H1 (cell line): ENCODE measurements at regions not wholly inside any gene's neighbourhood (a gene's known extent, or its start where the extent isn't known, plus 50 kb on each side); places are given as distances from the start of the nearest gene placed in this dataset.

ENCODE experiments used
- CTCF ChIA-PET: fragments of 300-600 bp; sonication (Branson Sonifier 250); formaldehyde crosslinking; loops from one replicate; lab custom pipeline; 2021; ENCODE audit not compliant: partially characterized antibody; lab: Charles Lee
- POLR2A ChIA-PET: fragments of 300-600 bp; sonication (Branson Sonifier 250); formaldehyde crosslinking; loops from one replicate; lab custom pipeline; 2021; ENCODE audit warnings: inconsistent platforms; ENCODE audit not compliant: partially characterized antibody; lab: Charles Lee
- DNase-seq, 2 experiments: peaks; one replicate each; pipeline versions ENCODE4 v3.0.0 to v3.0.0-alpha.2; 2010 to 2022; ENCODE audit warnings: low spot score in 2 of 2, low read depth in 1 of 2, mixed read lengths in 1 of 2
- FAIRE-seq: peaks from 2 replicates; lab custom pipeline; 2011; peaks lifted over from hg19 to GRCh38; lab: Jason Lieb, UNC
- H2AFZ ChIP-seq: 2 replicates; pipeline ENCODE4 v1.8.1; 2012; ENCODE audit warnings: low read length, inconsistent platforms
- H2AK5ac ChIP-seq: 2 replicates; pipeline ENCODE4 v1.6.1; 2013; ENCODE audit warnings: low read depth, low read length
- H2BK120ac ChIP-seq: replicated peaks from 2 replicates; pipeline ENCODE3; 2013; ENCODE audit warnings: low read depth, low read length, inconsistent platforms
- H2BK12ac ChIP-seq: 2 replicates; pipeline ENCODE4 v1.6.1; 2013; ENCODE audit warnings: low read depth, low read length
- H2BK15ac ChIP-seq: 2 replicates; pipeline ENCODE4 v1.6.1; 2013; ENCODE audit warnings: low read length
- H2BK20ac ChIP-seq: 2 replicates; pipeline ENCODE4 v1.6.1; 2013; ENCODE audit warnings: low read length
- H2BK5ac ChIP-seq: 2 replicates; pipeline ENCODE4 v1.6.1; 2013; ENCODE audit warnings: low read depth, low read length
- H3K14ac ChIP-seq: 2 replicates; pipeline ENCODE4 v1.6.1; 2013; ENCODE audit warnings: inconsistent platforms; ENCODE audit not compliant: insufficient read length
- H3K18ac ChIP-seq: 2 replicates; pipeline ENCODE4 v1.6.1; 2013; ENCODE audit warnings: low read length; ENCODE audit errors: extremely low read depth
- H3K23ac ChIP-seq: 2 replicates; pipeline ENCODE4 v1.6.1; 2013; ENCODE audit warnings: inconsistent platforms; ENCODE audit not compliant: insufficient read length
- H3K23me2 ChIP-seq: 2 replicates; pipeline ENCODE4 v1.6.1; 2013; ENCODE audit warnings: low read depth, low read length
- H3K27ac ChIP-seq: 2 replicates; pipeline ENCODE4 v1.6.1; 2011; ENCODE audit warnings: low read depth, low read length, inconsistent platforms
- H3K27me3 ChIP-seq, 4 experiments: replicated peaks in 1 of 4; 1 replicate in 1 of 4; 2 replicates in 3 of 4; pipeline versions ENCODE4 v1.6.1 to v1.8.1; 2011 to 2013; ENCODE audit warnings: low read length in 3 of 4, mild to moderate bottlenecking in 3 of 4, inconsistent platforms in 2 of 4, mixed read lengths in 2 of 4, moderate library complexity in 1 of 4; ENCODE audit not compliant: control insufficient read depth in 3 of 4, insufficient read depth in 3 of 4; ENCODE audit errors: extremely low read depth in 1 of 4
- H3K36me3 ChIP-seq, 4 experiments: 2 replicates each; pipeline versions ENCODE4 v1.6.1 to v1.8.1; 2011 to 2013; ENCODE audit warnings: mild to moderate bottlenecking in 4 of 4, low read length in 3 of 4, moderate library complexity in 2 of 4, control low read depth in 1 of 4, inconsistent platforms in 1 of 4; ENCODE audit not compliant: insufficient read depth in 4 of 4, control insufficient read depth in 2 of 4
- H3K4ac ChIP-seq: replicated peaks from 2 replicates; pipeline ENCODE3; 2013; ENCODE audit warnings: low read length, low read depth, mixed read lengths, inconsistent platforms; ENCODE audit not compliant: insufficient read length
- H3K4me1 ChIP-seq, 4 experiments: replicated peaks in 1 of 4; 1 replicate in 1 of 4; 2 replicates in 3 of 4; pipeline versions ENCODE4 v1.6.1 to v1.8.1; 2011 to 2013; ENCODE audit warnings: low read length in 3 of 4, inconsistent platforms in 2 of 4, mixed read lengths in 1 of 4; ENCODE audit not compliant: insufficient read depth in 4 of 4, control insufficient read depth in 3 of 4
- H3K4me2 ChIP-seq, 2 experiments: 2 replicates each; pipeline versions ENCODE4 v1.6.1 to v1.8.1; 2011 to 2013; ENCODE audit warnings: low read depth in 2 of 2, low read length in 2 of 2, control low read depth in 1 of 2, inconsistent platforms in 1 of 2, mild to moderate bottlenecking in 1 of 2; ENCODE audit not compliant: insufficient read depth in 1 of 2
- H3K4me3 ChIP-seq, 4 experiments: fragments of 200-600, 300-600 bp in 1 of 4; sonication (generic), shearing (Covaris generic), sonication (Bioruptor Twin) in 1 of 4; 2 replicates each; pipeline versions ENCODE4 v1.5.1 to v1.8.1; 2011 to 2016; ENCODE audit warnings: low read length in 4 of 4, low read depth in 3 of 4, control low read depth in 2 of 4, inconsistent platforms in 2 of 4, mild to moderate bottlenecking in 2 of 4, mixed read lengths in 1 of 4, moderate library complexity in 1 of 4; ENCODE audit not compliant: insufficient read depth in 2 of 4; ENCODE audit errors: extremely low read depth in 1 of 4
- H3K56ac ChIP-seq: replicated peaks from 2 replicates; pipeline ENCODE3; 2013; ENCODE audit warnings: low read depth, mild to moderate bottlenecking, mixed read lengths, low read length, inconsistent platforms; ENCODE audit not compliant: insufficient read length
- H3K79me1 ChIP-seq: 2 replicates; pipeline ENCODE4 v1.6.1; 2013; ENCODE audit warnings: low read depth, low read length, control low read depth
- H3K79me2 ChIP-seq, 2 experiments: 2 replicates each; pipeline versions ENCODE4 v1.6.1 to v1.8.1; 2012 to 2013; ENCODE audit warnings: low read length in 2 of 2, mild to moderate bottlenecking in 2 of 2, inconsistent platforms in 1 of 2; ENCODE audit not compliant: insufficient read depth in 2 of 2, control insufficient read depth in 1 of 2
- H3K9ac ChIP-seq, 4 experiments: replicated peaks in 1 of 4; 1 replicate in 1 of 4; 2 replicates in 3 of 4; pipeline versions ENCODE4 v1.6.1 to v1.8.1; 2011 to 2013; ENCODE audit warnings: low read depth in 3 of 4, low read length in 3 of 4, control low read depth in 2 of 4, mild to moderate bottlenecking in 2 of 4, moderate library complexity in 2 of 4, inconsistent platforms in 1 of 4; ENCODE audit errors: extremely low read depth in 1 of 4
- H3K9me3 ChIP-seq, 2 experiments: 2 replicates each; pipeline versions ENCODE4 v1.6.1 to v1.8.1; 2012 to 2013; ENCODE audit warnings: mild to moderate bottlenecking in 2 of 2, moderate library complexity in 2 of 2, control low read depth in 1 of 2, inconsistent platforms in 1 of 2, low read depth in 1 of 2, low read length in 1 of 2, mixed read lengths in 1 of 2; ENCODE audit not compliant: insufficient read depth in 2 of 2
- H4K20me1 ChIP-seq, 2 experiments: replicated peaks in 1 of 2; 2 replicates each; pipeline versions ENCODE3 to v1.8.1; 2011 to 2013; ENCODE audit warnings: inconsistent platforms in 2 of 2, low read length in 2 of 2, mild to moderate bottlenecking in 1 of 2; ENCODE audit not compliant: insufficient read depth in 2 of 2, control insufficient read depth in 1 of 2
- H4K5ac ChIP-seq: 2 replicates; pipeline ENCODE4 v1.6.1; 2013; ENCODE audit warnings: low read length, low read depth, mixed read lengths, inconsistent platforms; ENCODE audit not compliant: insufficient read length
- H4K8ac ChIP-seq: 2 replicates; pipeline ENCODE4 v1.8.0; 2013; ENCODE audit warnings: mild to moderate bottlenecking, moderate library complexity, low read length, inconsistent platforms; ENCODE audit not compliant: insufficient read depth; ENCODE audit errors: extremely low read depth
- H4K91ac ChIP-seq: replicated peaks from 2 replicates; pipeline ENCODE3; 2013; ENCODE audit warnings: low read length, mixed read lengths, inconsistent platforms; ENCODE audit not compliant: insufficient read length
- CBX8 ChIP-seq: fragments of 300-800, 300-1000 bp; sonication (generic); IDR thresholded peaks from 2 replicates; pipeline ENCODE4 v1.7.1; 2016; ENCODE audit warnings: low read depth, low read length, borderline replicate concordance
- CEBPB ChIP-seq: IDR thresholded peaks from 2 replicates; pipeline ENCODE4 v1.6.1; 2012; ENCODE audit warnings: low read depth, low read length
- CREB1 ChIP-seq: IDR thresholded peaks from 2 replicates; pipeline ENCODE4 v1.6.1; 2012; ENCODE audit warnings: inconsistent platforms
- CTBP2 ChIP-seq: IDR thresholded peaks from 2 replicates; pipeline ENCODE4 v1.7.0; 2011; ENCODE audit warnings: borderline replicate concordance, mild to moderate bottlenecking, moderate library complexity, mixed read lengths, low read length; ENCODE audit not compliant: insufficient read depth, insufficient read length
- EGR1 ChIP-seq: IDR thresholded peaks from 2 replicates; pipeline ENCODE4 v1.6.1; 2011; ENCODE audit warnings: low read depth, low read length, borderline replicate concordance
- EP300 ChIP-seq, 2 experiments: IDR thresholded peaks; 1 replicate in 1 of 2; 2 replicates in 1 of 2; pipeline ENCODE4 v1.6.1; 2011 to 2012; ENCODE audit warnings: low read depth in 2 of 2, low read length in 2 of 2, mild to moderate bottlenecking in 2 of 2, borderline replicate concordance in 1 of 2, inconsistent platforms in 1 of 2, moderate library complexity in 1 of 2
- GTF2F1 ChIP-seq: IDR thresholded peaks from 2 replicates; pipeline ENCODE4 v1.6.1; 2012; ENCODE audit warnings: low read depth, low read length, improper control_type of control experiment, borderline replicate concordance
- JUND ChIP-seq: IDR thresholded peaks from 2 replicates; pipeline ENCODE4 v1.6.1; 2011; ENCODE audit warnings: mild to moderate bottlenecking, improper control_type of control experiment, low read length
- MAX ChIP-seq: IDR thresholded peaks from 2 replicates; pipeline ENCODE4 v1.6.1; 2012; ENCODE audit warnings: inconsistent platforms
- RNF2 ChIP-seq: fragments of 200-900, 300-1000 bp; sonication (generic); IDR thresholded peaks from 2 replicates; pipeline ENCODE4 v1.7.1; 2016; ENCODE audit warnings: borderline replicate concordance, low read depth, mild to moderate bottlenecking, antibody characterized with exemption, low read length; ENCODE audit not compliant: poor library complexity, severe bottlenecking; ENCODE audit errors: missing control alignments
- SP4 ChIP-seq: IDR thresholded peaks from 2 replicates; pipeline ENCODE4 v1.6.1; 2012; ENCODE audit warnings: low read length, inconsistent platforms
- SRF ChIP-seq: IDR thresholded peaks from 2 replicates; pipeline ENCODE4 v1.6.1; 2011; ENCODE audit warnings: mild to moderate bottlenecking, low read depth, low read length, moderate library complexity
- TAF1 ChIP-seq: IDR thresholded peaks from 2 replicates; pipeline ENCODE4 v1.6.1; 2011; ENCODE audit warnings: mild to moderate bottlenecking, low read depth, low read length
- TEAD4 ChIP-seq: IDR thresholded peaks from 2 replicates; pipeline ENCODE4 v1.6.1; 2012; ENCODE audit warnings: low read depth, low read length, inconsistent platforms, mixed read lengths
- WGBS, 2 experiments: shearing (Covaris generic) in 1 of 2; methylation state at CpG; one replicate each; pipeline versions ENCODE4 v1.1.6 to v1.1.7; 2013 to 2015; ENCODE audit warnings: low lambda C conversion rate in 2 of 2, mixed read lengths in 2 of 2, inconsistent platforms in 1 of 2, low coverage in 1 of 2, missing lambda C conversion rate in 1 of 2; ENCODE audit not compliant: insufficient replicate concordance in 2 of 2, insufficient coverage in 1 of 2, insufficient read length in 1 of 2; ENCODE audit errors: extremely low coverage in 1 of 2, missing lambda C conversion rate in 1 of 2; 5-methylcytosine and 5-hydroxymethylcytosine counted together

- Histone ChIP-seq H4K8ac (no peak overlapping the region), H4K20me1 (no peaks in the 10 kb centered on the region), H2AFZ (no peak overlapping the region), H3K27ac (no peak overlapping the region), H2BK20ac (no peak overlapping the region), H3K56ac (no peak overlapping the region), H2BK120ac (no peak overlapping the region), H3K9ac (no peak overlapping the region), H3K4me1 (peaks cover 0 to 2% (median 0%) of the 10 kb centered on the region in 4 experiments; a peak in 1 of 7 replicates), H3K79me2 (no peaks in the 10 kb centered on the region), H3K79me1 (no peaks in the 10 kb centered on the region), H2BK15ac (no peak overlapping the region), H3K36me3 (no peaks in the 10 kb centered on the region), H3K4ac (no peak overlapping the region), H3K18ac (no peak overlapping the region), H2AK5ac (no peak overlapping the region), H2BK12ac (no peak overlapping the region), H3K9me3 (no peaks in the 10 kb centered on the region), H3K4me3 (no peak overlapping the region), H2BK5ac (no peak overlapping the region), H3K4me2 (no peak overlapping the region), H3K23ac (no peak overlapping the region), H4K5ac (no peak overlapping the region), H4K91ac (no peak overlapping the region), H3K23me2 (no peaks in the 10 kb centered on the region)
- 95% methylated on average over 2 of the region's 2 CpGs; no CpG with 5 or more reads in 1 of the 2 experiments for WGBS, 2 experiments
- FAIRE-seq, result no peak
- POLR2A ChIA-PET, result no interaction called here
- TF ChIP-seq SRF (no peak), MAX (no peak), TEAD4 (no peak), TAF1 (no peak), CEBPB (no peak), JUND (no peak), SP4 (no peak), EGR1 (no peak), CTBP2 (no peak), GTF2F1 (no peak), CREB1 (no peak), RNF2 (no peak), CBX8 (no peak), EP300 (IDR thresholded peaks at IDR 0.05; ENCODE audit: borderline replicate concordance in 1 of 2, low read depth in 2 of 2, low read length in 2 of 2) (no peak)
- TF ChIP-seq, all 59 proteins: peak for 0
- CTCF ChIA-PET, result interaction anchor here (1.7 kb wide), 1 partner anchor 14 kb away, joined by 5 read pairs; no protein-coding TSS in a partner anchor
- no peak for DNase-seq
- H3K27me3 ChIP-seq, result no peaks in the 10 kb centered on the region
- no peak overlapping the region for H3K14ac ChIP-seq
Observed at GRCh38 chr3:27935492-27935891, 213.4 kb upstream of the EOMES start.
